ENCODE measurements at regions not wholly inside any gene's neighbourhood (a gene's known extent, or its start where the extent isn't known, plus 50 kb on each side); places are given as distances from the start of the nearest gene placed in this dataset.
"Not testable (repeated sequence)": the region's sequence is repeated elsewhere in the genome, so short reads cannot be mapped to it uniquely, and the experiment has no call there.

DNA sequence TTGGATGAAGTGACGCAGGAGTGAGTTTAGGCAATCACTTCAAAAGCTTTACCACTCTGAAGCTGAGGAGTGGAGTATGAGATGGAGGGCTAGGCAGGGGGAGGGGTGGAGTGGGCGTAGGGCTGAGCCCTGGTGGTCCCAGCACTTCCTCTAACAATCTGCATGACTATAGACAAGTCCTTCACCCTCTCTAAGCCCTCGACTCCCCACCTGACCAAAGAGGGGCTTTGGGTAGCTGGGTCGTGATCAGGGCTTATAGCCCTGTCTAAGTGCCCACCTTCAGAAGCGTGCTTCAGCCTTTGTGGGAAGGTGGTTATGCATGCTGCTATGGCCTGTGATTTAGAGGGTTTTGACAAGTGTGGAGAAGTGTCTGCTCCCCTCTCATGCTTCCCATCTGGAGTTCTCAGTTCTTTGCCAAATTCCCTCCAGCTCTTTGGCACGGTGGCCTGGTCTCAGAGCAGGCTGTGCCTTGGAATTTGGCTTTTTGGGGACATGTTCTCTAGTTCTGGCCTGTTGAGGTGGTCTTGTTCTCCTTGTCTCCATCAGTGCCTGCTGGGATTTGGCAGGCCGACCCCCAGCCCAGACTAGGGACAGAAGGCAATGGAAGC, 53.0 kb downstream of the ACTBL2 start:
- no peak for DNase-seq (ENCODE audit: low spot score)

DNA sequence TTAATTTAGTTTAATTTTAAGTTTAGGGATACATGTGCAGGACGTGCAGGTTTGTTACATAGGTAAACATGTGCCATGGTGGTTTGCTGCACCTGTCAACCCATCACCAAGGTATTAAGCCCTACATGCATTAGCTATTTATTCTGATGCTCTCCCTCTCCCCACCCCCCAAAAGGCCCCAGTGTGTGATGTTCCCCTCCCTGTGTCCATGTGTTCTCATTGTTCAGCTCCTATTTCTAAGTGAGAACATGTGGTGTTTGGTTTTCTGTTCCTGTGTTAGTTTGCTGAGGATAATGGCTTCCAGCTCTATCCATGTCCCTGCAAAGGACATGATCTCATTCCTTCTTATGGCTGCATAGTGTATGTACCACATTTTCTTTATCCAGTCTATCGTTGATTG, 53.6 kb downstream of the ACTBL2 start:
- not testable (repeated sequence) for DNase-seq (ENCODE audit: low spot score)

DNA sequence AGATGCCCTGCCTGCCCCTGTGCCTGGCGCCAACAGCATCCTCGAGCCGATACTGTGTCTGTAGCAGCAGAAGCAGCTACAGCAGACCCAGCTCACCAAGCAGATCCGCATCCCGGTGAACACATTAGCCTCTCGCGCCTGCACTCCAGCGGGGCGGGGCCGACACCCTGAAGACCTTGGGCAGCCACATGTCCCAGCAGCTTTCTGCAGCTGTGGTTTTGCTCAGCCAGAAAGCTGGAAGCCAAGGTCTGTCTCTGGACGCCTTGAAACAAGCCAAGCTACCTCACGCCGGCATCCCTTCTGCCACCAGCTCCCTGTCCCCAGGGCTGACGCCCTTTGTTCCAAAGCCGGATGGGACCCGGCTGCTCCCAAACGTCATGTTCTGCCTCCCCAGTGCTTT, 59.6 kb downstream of the ACTBL2 start:
- no peak for DNase-seq (ENCODE audit: low spot score)

- no peak for DNase-seq (ENCODE audit: low spot score)
Observed at GRCh38 chr5:57422341-57422740, 60.3 kb downstream of the ACTBL2 start.

DNA sequence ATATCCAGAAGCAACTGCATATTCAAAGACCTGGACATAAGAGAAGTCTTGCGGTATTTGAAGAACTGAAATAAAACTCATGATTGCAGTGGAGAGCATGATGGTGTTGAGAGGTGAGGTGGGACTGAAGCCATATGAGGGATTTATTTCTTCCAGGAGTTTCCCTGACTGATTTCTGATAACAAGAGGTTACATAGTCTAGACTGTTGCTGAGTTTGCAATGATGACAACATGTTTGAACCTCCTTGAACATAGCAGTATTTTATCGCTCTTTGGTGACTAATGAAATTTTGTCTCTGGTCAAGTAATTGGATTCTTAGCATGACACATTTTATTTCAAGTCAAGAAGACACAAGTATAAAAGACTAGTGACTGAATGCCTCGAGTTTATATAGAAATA, 61.8 kb downstream of the ACTBL2 start:
- DNase-seq (ENCODE audit: low spot score): no peak

DNA sequence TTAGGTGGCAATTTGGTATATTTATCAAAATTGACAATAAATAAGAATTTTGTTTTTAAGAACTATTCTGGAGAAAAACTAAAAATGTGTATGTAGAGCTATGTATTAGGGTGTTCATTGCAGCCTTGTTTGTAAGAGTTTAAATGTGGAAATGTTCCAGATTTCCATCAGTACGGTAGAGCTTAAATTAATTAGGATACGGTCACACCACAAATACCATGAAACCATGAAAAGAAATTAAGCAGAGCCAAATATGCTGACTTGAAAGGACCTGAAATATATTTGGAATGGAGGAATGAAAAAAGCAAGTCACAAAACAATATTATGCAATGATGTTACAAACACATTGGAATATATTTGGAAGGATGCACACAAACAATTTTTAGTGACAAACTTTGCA, 64.6 kb downstream of the ACTBL2 start:
- DNase-seq (ENCODE audit: low spot score): no peak

- DNase-seq (ENCODE audit: low spot score): no peak
Observed at GRCh38 chr5:57417320-57417719, 65.3 kb downstream of the ACTBL2 start.

- no peak for DNase-seq (ENCODE audit: low spot score)
Observed at GRCh38 chr5:57416278-57416994, 66.2 kb downstream of the ACTBL2 start.

DNA sequence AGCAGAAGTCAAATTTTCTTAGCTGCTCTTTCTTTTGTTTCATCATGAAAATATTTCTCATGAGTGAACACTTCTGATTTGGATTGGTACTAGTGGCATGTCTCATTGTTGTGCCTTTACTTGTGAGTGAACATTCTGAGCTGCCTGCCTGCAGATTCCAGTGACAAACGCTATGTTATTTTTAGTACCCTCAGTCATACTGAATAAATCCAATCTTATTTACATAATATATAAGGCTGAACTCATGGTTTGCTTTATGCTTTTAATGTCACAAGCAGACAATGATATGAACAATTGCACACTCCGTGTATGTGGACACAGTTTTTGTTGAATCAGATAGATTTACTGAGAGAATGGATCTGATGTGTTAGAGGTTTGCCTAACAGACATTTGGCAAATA, 67.8 kb downstream of the ACTBL2 start:
- no peak for DNase-seq (ENCODE audit: low spot score)

DNA sequence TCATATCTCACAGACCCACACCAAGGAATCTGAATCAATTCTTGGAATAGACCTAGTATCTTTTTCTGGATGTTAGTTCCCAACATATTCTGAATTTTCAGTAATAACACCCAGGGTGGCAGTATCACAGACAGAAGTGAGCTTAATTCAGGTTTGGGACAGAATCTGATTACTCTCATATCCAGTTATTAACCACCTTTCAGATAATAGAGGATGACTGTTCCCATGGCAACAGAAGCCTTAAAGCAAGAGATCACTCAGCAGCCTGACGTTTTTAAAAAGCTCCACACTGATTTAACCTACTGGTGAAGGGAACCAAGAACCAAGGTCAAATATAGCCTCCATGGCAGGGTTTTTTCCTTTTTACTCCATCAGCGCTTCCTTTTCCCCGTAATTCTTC, 68.4 kb downstream of the ACTBL2 start:
- no peak for DNase-seq (ENCODE audit: low spot score)

DNA sequence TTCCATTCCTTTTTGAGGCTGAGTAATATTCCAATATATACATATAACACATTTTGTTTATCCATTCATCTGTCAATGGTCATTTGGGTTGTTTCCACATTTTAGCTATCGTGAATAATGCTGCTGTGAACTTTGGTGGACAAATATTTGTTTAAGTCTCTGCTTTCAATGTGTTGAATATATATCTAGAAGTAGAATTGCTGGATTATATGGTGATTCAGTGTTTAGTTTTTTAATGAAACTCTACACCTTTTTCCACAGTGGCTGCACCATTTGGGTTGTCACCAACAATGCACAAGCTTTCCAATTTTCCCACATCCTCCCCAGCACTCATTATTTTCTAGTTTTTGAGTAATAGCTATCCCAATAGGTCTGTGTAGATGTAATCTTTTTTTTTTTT, 69.5 kb downstream of the ACTBL2 start:
- DNase-seq (ENCODE audit: low spot score): no peak

- no peak for DNase-seq (ENCODE audit: low spot score)
Observed at GRCh38 chr5:57412680-57413079, 69.9 kb downstream of the ACTBL2 start.

GRCh38 chr5:57411982-57412381, 70.6 kb downstream of the ACTBL2 start:
- no peak for DNase-seq (ENCODE audit: low spot score)

DNA sequence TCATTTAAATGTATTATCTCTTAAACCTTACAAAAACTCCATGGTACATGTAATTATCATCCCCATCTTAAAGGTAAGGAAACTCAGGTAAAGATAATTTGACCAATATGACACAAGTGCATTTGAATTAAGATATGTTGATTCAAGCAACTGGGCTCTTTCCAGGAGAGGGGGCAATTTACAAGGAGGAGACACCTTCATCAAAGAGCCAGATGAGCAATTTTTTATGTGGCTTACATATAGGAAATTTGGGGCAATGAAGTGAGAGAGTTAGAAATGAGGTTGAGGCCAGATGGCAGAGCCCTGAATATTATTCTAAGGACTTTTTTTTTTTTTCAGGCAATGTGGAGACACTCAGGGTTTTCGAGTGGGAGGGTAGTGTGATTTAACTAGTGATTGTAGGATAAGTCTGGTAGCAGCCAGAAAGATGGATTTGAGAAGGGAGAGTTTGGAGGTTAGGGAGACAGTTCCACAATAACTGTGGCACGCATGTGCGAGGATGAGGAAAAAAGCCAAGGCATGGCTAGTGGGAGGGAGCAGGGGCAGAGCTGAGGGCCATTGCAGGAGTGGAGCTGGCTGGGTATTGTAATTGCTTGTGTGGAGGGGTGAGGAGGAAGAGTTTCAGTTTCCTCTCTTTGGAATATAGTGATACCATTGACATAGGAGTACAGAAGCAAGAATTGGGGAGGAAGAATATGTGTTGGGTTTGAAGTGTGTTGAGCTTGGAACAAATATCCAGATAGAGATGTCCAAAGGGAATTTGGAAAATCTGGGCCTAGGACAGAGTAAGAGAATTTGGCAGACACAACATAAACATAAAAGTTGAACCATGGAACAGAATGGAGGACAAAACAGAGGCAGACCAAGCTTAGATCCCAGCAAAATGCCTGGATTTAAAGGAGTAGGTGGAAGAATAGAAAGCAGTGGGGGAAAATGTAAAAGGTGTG, 72.0 kb downstream of the ACTBL2 start:
- no peak for DNase-seq (ENCODE audit: low spot score)

GRCh38 chr5:57408714-57409113, 73.9 kb downstream of the ACTBL2 start:
- no peak for DNase-seq (ENCODE audit: low spot score)

GRCh38 chr5:57408285-57408684, 74.3 kb downstream of the ACTBL2 start:
- DNase-seq (ENCODE audit: low spot score): no peak

GRCh38 chr5:57407391-57407790, 75.2 kb downstream of the ACTBL2 start:
- no peak for DNase-seq (ENCODE audit: low spot score)

DNA sequence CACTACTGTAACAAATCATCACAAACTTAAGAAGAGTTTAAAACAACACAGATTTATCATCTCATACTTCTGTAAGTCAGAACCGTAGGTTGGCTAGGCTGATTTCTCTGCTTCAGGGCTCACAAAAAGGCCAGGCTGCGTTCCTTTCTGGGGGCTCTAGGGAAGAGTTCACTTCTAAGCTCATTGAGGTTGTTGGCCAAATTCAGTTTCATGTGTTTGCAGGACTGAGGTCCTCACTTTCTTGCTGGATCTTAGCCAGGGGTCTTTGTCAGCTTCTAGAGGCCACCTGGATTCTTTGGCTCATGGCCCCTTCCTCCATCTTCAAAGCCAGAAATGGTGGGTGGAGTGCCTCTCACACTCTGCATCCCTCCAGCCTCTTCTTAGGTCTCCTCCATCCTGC, 76.0 kb downstream of the ACTBL2 start:
- DNase-seq (ENCODE audit: low spot score): no peak

- no peak for DNase-seq (ENCODE audit: low spot score)
Observed at GRCh38 chr5:57405984-57406383, 76.6 kb downstream of the ACTBL2 start.

GRCh38 chr5:57402761-57403160, 79.8 kb downstream of the ACTBL2 start:
- DNase-seq (ENCODE audit: low spot score): no peak

GRCh38 chr5:57402348-57402747, 80.3 kb downstream of the ACTBL2 start:
- DNase-seq (ENCODE audit: low spot score): no peak

DNA sequence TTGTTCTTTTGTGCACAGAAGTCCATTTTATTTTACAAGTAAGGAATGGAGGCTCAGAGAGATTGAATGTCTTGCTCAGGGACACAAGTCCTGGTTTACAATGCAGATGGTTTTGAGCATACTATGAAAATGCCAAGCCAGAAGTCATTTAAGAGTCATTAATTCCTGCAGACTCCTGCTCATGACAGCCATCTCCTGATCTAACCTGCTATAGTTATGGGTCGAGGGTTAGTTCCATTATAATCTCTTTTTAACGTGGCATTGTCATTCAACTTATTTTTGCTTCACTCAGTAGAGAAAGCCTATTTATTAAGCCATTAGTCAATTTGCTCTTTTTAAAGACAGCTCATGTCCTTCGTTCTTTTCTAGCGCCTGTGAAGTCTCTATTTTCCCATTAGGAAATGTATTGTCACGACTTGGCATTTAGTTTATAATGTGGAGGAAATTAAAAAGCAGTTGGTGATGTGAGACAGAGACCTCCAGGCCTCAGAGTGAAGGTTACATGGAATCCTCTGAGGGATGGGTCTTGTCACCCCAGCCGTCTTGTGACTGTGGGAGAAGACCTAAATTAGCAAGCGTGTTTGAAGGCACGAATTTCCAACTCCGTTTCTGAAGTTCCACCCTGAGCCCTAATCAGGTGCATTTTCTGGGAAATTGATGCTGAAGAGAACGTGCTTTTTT, 84.1 kb downstream of the ACTBL2 start:
- DNase-seq (ENCODE audit: low spot score): no peak
